HG02870 (cell line): ENCODE measurements at regions not wholly inside any gene's neighbourhood (a gene's known extent, or its start where the extent isn't known, plus 50 kb on each side); places are given as distances from the start of the nearest gene placed in this dataset.

Experiments
- ATAC-seq: cut with Tn5 transposase; IDR thresholded peaks from one replicate; pipeline ENCODE4 v1.9.1; 2021; ENCODE audit warnings: mild to moderate bottlenecking, moderate library complexity; ENCODE audit not compliant: unreplicated experiment

DNA sequence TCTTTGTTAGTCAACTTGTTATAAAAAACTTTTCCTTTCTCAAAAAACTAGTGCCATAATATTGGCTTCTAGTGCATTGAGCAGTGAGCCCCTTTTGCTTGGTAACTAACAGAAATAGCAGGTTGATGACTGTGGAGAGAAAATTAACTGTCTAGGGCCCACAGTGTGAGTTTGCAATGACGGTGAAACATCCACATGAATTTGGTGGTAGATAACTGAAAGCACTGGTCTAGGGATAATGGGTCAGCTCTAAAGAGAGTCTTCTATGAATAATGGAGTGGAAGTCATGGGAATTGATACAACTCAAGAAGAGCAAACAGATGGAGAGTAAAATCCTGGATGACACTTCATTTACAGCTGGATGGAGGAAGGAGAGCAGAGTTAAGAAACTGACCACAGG lies 245.4 kb downstream of the METTL4 start:
- ATAC-seq = no peak

DNA sequence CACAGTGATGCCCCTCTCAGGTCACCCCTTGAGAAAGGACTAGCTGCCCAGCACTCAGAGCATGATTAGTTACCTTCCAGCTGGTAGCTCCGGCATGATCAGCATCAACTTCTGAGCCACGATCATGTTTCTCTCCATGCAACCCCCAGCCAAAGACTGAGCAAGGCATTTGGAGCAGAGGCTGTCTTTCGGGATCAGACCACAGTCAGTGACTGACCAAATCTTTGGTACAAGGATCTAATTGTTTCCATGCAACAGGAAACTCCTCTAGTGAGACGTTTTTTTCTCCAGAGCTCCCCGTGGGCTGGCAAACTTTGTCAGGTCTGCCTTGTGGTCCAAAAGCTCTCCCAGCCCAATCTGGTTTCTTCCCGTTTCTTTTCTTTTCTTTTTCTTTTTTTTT lies 244.3 kb downstream of the METTL4 start:
- no peak for ATAC-seq

DNA sequence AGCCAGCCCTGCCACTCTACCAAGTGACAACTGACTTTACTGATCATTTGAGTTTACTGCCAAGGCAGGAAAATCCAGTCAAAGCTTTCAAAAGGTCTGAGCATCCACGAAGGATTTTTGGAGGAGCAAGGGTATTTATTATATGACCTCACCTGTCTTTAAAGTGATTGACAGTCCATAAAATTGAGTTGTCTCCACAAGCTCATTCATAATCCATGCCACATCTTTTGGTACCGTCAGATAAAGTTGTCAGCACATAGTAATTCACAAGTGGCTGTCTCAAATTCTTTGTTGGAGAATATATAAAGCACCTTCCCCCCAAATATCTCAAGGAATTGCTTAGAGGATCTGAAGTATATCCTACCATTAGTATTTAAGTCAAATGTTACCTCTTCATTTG lies 240.5 kb downstream of the METTL4 start:
- ATAC-seq = no peak

DNA sequence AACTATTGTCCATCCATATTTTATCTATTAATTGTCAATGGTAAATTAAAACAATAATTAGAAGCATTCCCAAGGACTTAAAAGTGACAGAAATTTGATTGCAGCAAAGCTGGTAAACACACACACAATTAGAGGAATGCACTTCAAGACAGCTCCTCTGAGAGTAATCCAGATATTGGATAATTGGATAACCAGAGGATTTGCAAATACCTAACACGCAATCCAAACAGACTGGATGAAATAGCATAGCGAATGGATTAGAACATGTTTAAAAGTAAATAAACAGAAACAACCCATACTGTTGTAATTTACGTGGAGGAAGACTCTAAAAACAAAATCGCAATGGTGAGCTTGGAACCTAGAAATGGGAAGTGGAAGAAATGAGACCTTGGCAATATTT lies 239.8 kb downstream of the METTL4 start:
- ATAC-seq = no peak

DNA sequence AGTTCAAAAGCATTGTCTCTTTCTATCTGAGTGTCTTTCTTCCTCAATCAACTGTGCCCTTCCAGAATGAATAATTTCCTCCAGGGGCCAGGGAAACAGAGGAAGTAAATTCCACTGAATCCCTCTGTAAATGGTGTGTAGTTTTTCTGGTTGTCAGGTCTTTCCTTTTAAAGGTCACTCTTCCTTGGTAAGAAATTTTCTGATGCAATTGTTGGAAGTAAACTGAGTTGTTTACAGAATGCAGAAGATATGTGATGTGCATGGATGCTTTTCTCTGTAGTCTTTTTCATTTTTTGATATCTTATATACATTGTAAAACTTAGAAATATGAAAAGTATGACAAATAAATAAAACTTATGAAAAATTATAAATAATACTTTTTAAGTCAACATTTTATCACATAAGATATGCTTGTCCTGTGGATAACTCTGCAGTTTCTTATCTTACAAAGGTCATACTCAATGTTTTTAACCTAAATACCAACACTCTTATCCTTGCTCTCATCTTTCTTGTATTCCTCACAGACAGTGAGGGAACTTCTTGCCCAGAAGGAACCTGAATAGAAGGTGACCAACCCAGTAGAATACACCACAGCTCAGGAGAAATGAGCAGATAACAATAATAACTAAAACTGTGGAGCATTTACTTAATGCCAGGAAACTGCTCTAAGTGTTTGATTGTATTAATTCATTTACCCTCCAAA lies 234.5 kb downstream of the METTL4 start:
- no peak for ATAC-seq

DNA sequence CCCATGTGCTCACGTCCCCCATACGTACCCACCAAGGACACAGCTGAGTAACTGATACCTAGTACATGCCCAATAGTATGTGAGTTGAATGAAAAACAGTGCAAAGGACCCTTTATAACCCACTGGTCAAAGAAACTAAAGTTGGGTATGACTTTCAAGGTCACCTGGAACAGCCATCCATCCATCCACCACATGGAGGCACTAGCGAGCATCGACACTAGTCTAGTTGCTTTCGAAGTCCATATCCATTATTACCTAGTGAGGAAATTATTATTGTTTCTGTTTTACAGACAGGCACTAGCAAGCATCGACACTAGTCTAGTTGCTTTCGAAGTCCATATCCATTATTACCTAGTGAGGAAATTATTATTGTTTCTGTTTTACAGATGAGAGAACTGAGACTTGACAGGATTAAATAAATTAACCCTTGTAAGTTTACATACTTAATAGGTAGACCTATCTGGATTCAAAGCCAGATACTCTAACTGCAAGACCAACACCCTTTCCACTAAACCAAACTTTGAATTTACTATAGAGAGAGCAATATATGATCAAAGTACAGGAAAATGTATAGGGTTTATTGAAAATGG lies 233.7 kb downstream of the METTL4 start:
- peak; percentile 94 for ATAC-seq

DNA sequence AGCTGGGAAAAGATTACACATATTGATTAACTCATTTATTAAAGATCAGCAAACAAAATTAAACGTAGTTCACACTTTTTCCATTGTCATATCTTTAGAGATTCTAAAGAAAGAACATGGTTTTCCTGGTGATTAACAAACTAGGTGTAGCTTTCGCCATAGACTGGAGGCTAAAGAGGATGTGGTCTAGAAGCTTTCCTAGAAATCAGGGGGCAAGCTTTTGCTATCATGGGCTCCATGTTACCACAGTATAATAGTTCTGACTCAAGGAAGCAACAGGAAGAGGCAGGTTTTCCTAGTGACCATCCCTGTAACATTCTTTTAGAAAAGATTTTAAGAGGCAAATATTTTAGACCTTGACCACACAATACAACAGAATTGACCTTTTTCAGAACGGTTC lies 232.7 kb downstream of the METTL4 start:
- ATAC-seq = no peak

DNA sequence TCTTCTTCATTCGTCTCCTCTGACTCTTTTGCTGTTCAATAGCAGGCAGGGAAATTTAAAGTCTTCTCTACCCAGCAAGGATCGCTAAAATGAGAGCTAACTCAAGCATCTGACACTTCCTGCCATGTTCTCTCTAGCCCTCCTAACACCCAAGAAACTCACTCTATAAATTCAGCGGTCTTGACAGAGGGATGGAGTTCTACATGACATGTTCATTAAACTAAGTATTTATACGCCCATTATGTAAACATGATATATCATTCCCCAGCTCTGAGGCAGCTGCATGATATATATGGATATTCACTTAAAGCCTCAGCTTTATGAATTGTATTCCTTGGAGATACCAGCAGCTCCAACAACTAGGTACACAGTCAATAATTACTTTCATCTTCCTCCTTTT lies 231.0 kb downstream of the METTL4 start:
- ATAC-seq = no peak

DNA sequence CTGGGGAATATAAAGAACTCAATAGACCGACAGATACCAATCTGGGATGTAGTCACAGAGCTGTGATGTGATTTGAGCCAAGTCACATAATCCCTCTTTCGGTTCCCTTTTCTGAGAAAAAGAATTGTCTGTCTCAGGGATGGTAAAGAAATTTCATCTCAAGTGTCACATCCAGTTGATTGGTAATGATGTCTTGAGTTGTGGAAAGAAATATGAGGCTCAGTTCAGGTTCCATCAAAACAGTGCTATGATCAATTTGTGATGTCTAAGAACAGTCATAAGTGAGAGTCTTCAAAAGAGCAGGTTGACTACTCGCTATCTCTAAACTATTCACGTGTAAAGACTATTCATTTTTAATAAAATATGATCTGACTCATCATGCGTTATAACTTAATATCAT lies 223.3 kb downstream of the METTL4 start:
- ATAC-seq = no peak

DNA sequence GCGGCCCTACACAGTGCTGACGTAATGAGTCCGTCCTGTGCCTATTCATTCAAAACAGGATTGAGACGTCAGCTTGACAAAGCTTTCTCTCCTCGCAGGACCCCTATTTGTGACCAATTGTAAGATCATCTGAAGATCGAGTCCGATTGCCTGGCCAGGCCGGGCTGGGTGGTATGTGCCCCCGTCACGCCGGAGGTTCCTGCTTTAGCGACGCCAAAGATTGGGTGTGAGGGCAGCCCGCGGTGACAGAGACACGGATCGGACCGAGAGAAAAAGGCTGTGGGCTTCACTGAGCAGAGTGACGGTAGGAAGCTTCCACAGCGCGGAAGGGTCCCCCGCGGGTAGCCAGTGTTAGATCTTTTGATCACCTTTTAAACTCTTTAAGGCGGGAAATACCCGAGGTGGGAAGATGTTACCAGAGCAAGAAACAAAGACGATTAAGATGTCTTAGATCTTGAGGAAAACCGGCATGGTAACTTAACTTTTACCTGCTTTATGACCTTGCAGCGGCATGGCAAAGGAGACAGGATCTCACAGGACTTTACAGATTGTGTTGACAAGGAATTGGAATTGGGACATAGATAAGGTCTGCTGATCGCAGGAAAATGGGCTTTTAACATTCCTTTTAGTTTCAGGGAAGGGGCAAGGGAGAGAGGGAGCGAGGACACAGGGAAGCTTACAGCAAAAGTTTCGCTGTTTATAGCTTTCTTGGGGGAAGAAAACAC lies 220.0 kb downstream of the METTL4 start:
- no peak for ATAC-seq

DNA sequence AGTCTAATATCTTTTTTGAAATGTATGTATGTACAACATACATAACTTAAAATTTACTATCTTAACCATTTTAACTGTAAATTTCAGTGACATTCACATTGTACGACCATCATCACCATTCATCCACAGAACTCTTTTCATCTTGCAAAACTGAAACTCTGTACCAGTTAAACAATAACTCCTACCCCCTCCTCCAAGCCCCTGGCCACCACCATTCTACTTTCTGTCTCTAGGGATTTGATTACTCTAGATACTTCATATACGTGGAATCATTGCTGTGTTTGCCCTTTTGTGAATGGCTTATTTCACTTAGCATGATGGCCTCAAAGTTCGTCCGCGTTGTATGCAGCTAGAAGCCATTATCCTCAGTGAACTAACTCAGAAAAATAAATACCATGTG lies 217.0 kb downstream of the METTL4 start:
- no peak for ATAC-seq

DNA sequence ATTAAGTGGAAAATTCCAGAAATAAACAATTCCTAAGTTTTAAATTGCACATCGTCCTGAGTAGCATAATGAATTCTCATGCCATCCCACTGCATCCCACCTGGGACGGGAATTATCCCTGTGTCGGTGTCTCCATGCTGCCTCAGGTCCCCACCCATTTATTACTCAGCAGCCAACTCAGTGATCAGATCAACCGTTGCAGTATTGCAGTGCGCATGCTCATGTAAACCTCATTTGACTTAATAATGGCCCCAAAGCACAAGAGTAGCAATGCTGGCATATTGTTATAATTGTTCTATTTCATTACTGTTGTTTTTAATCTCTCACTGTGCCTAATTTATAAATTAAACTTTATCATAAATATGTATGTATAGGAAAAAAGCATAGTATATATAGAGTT lies 214.4 kb downstream of the METTL4 start:
- ATAC-seq = no peak

DNA sequence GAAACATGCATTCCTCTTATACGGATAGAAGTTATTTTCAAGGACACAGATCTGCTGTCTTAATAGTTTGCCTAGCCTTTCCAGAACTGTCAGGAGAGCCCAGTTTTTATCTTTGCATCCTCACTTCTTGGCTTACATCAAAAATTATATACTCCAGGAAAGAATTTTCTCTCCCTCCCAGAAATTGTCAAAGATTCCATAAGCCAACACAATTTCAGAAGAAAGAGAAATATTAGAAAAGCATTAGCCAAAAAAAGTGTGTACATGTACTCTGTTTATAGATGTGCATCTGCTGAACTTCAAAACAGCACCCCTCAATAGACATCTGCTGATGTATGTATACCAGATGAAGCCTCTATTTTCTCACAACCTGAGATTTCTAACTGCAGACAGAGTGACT lies 210.4 kb downstream of the METTL4 start:
- ATAC-seq = no peak

DNA sequence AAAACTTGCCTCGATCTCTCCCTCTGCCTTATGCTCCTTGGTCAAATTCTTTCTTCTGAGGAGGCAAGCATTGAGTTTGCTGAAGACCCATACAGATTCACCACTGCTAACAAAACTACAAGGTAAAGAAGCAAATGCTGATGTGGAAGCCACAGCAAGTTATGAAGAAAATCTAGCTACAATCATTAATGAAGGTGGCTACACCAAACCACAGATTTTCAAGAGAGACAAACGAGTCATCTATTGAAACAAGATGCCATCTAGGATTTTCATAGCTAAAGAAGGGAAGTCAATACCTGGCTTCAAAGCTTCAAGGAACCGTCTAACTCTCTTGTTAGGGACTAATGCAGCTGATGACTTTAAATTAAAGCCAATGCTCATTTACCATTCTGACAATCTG lies 203.2 kb downstream of the METTL4 start:
- ATAC-seq = no peak

DNA sequence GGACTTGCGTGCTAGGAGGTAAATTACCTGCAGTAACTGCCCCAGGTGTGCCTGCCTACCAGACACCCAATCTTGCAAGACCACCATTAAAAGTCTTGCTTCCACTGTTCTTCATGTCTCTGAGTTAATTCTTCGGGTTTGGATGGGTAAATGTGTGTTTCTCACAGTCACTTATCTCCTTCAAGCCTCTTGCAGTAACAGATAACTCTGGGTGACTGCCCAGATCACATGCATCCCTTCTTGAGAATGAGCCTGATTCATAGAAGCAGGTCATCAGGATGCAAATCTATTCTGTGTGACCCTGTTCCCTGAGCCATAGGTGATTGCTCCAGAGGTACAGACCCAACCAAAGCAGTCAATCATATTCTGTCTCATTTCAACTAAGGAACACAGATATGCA lies 194.6 kb downstream of the METTL4 start:
- ATAC-seq = no peak

DNA sequence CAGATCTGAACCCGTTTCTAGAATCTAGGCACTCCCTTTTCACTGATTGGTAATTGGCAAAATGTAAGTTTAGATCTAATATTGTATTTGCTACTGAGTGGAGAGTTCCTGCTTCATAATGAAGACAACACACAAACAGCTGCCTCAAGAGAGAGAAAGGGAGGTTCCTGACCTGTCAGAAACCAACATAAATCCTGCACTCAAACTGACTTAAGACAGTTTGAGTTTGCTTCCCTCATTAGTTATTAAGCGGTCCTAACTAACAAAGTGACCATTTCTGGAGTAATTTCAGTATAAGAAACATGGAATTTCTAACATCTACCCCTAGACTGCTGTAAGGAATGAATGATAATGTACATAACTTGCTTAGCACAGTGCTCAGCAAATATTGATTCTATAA lies 191.2 kb downstream of the METTL4 start:
- ATAC-seq = no peak

DNA sequence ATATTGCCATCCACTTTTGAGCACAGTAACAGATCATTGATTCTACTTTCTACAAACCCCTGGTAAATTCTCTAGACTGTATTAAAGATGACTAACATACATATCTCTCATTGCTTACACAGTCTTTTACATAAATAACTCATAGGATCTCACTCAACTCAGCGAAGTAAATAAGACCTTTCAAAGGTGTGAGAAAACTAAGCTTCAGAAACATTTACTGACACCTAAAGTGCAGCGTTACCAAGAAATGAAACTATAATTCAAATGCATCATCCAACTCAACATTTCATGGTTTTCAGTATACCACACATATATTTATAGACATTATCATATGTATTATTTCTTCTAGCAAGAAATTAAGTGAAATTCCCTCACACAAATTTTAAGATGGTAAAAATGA lies 189.8 kb downstream of the METTL4 start:
- ATAC-seq = no peak

DNA sequence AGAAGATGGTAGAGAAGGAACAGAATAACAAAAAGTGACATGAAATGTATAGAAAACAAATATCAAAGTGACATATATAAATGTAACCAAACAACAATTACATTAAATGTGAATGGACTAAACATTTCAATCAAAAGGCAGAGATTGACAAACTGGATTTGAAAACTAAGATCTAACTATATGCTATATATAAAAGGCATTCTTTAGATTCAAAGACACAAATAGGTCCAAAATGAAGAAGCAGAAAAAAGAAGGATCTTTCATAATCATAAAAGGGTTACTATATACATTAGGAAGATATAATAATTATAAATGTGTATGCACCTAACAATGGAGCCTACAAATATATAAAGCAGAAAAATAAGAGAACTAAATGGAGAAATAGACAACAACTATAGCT lies 183.7 kb downstream of the METTL4 start:
- ATAC-seq = no peak

DNA sequence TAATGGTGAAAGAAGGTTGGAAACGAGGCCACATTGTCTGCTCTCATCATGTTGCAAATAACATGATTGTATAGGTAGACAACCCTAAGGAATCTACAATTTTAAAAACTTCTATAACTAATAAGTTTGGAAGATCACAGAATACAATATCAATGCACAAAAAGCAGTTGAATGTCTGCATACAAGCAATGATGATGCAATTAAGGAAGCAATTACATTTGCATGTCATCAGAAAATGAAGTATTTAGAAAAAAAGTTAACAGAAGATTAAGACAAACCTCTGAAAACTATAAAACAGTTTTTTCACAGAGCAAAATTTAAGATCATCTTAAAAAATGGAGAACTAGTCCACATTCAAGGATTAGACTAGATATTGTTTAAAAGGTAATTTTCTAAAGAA lies 181.1 kb downstream of the METTL4 start:
- no peak for ATAC-seq

DNA sequence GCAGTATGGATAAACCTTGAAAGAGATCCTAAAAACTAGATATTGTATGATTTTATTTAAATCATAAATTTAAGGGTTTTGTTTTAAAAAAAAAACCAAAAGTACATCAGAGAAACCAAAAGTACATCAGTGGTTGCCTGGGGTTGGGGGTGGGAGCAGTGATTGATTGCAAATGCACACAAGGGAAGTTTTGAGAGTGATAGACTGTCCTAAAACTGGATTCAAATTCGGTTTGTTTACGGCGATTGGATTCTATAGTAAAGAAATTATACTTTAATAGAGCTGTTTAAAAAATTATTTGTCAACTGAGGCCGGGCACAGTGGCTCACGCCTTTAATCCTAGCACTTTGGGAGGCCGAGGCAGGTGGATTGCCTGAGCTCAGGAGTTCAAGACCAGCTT lies 179.8 kb downstream of the METTL4 start:
- no peak for ATAC-seq

DNA sequence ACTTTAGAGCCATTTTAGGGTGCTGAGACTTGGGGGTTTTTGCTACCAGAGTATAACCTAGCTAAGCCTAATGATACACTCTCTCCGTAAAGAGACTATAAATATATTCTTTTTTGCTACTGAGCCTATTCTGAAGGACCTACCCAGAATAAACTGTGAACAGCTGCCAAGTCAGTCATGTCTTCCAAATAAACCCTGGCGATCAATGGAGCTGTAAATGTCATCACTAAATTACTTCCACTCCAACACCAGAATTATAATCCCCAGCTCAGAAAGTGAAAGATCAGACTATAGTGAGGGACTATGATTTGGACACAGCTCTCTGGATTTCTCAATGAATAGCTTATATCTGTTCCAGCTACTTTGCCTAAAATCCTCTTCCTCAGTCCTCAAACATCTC lies 178.9 kb downstream of the METTL4 start:
- no peak for ATAC-seq

DNA sequence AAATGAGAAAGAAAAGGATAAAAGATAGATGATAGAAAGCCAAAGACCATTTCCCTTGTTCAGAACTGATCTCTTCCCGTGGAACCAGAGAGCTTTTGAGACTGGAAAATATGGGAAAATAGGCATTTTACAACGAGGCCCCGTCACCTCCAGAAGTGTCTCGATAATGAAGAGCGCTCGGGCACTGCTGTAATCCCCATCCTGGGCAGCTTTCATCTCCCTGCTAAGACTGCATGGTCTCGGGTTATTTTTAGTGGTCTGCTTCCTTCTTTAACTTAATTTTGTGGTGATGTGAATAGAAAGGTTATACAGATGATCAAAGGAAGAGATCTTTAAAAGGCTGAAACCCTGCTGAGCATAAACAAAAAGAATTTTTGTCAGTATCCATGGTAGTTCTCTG lies 176.6 kb downstream of the METTL4 start:
- no peak for ATAC-seq
